Endothelial cell (in vitro differentiated cells): ENCODE measurements at regions not wholly inside any gene's neighbourhood (a gene's known extent, or its start where the extent isn't known, plus 50 kb on each side); places are given as distances from the start of the nearest gene placed in this dataset.
"Not testable (repeated sequence)": the region's sequence is repeated elsewhere in the genome, so short reads cannot be mapped to it uniquely, and the experiment has no call there.

Source experiments
- DNase-seq: peaks from one replicate; pipeline ENCODE4 v3.0.0; 2021; ENCODE audit warnings: low spot score
- H3K27ac Mint-ChIP-seq: one replicate; pipeline ENCODE4 v1.8.0; 2021; ENCODE audit warnings: mixed read lengths, inconsistent platforms; ENCODE audit not compliant: unreplicated experiment
- H3K27me3 Mint-ChIP-seq: one replicate; pipeline ENCODE4 v1.8.0; 2021; ENCODE audit warnings: mild to moderate bottlenecking, moderate library complexity, mixed read lengths, inconsistent platforms; ENCODE audit not compliant: unreplicated experiment
- H3K36me3 Mint-ChIP-seq: one replicate; pipeline ENCODE4 v1.8.0; 2021; ENCODE audit warnings: mild to moderate bottlenecking, low read depth, mixed read lengths, inconsistent platforms; ENCODE audit not compliant: unreplicated experiment
- H3K4me1 Mint-ChIP-seq: one replicate; pipeline ENCODE4 v1.8.0; 2021; ENCODE audit warnings: mild to moderate bottlenecking, mixed read lengths, inconsistent platforms; ENCODE audit not compliant: unreplicated experiment
- H3K4me3 Mint-ChIP-seq: one replicate; pipeline ENCODE4 v1.8.0; 2021; ENCODE audit warnings: mild to moderate bottlenecking, mixed read lengths, inconsistent platforms; ENCODE audit not compliant: unreplicated experiment
- H3K9me3 Mint-ChIP-seq: one replicate; pipeline ENCODE4 v1.8.0; 2021; ENCODE audit warnings: mixed read lengths, inconsistent platforms; ENCODE audit not compliant: unreplicated experiment
- TF ChIP-seq, protein P1 (sequence below): fragments of 200-600 bp; sonication (generic); IDR thresholded peaks from one replicate; pipeline ENCODE4 v1.5.0; 2021; ENCODE audit warnings: antibody characterized with exemption; ENCODE audit not compliant: unreplicated experiment

DNA sequence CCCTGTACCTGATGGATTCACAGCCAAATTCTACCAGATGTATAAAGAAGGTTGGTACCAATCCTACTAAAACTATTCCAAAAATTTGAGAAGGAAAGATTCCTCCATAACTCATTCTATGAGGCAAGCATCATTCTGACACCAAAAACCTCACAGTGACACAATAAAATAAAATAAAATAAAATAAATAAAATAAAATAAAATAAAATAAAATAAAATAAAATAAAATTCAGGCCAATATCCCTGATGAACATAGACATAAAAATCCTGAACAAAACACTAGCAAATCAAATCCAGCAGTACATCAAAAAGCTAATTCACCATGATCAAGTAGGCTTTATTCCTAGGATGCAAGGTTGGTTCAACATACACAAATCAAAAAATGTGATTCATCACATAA, 108.1 kb downstream of the PROX1 start:
- H3K36me3 Mint-ChIP-seq, H3K27me3 Mint-ChIP-seq, H3K4me3 Mint-ChIP-seq, H3K27ac Mint-ChIP-seq, H3K9me3 Mint-ChIP-seq, H3K4me1 Mint-ChIP-seq, DNase-seq: not testable (repeated sequence)

DNA sequence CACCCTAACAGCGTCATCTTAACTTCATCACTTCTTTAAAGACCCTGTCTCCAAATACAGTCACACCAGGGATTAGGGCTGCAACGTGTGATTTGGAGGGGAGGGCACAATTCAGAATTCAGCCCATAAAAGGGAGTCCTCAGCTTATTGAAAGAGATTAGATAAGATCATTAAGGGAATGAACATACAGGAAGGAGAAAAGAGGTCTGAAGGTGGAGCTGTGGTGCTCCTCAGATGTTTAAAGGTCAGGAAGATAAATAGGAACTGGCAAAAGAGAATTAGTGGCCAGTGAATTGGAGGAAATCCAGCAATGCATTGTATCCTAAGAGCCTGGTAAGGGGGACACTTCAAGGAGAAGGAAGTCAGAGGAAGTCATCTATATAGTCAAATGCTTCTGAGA, 113.5 kb downstream of the PROX1 start:
- no peak for DNase-seq
- TF ChIP-seq, protein P1, sequence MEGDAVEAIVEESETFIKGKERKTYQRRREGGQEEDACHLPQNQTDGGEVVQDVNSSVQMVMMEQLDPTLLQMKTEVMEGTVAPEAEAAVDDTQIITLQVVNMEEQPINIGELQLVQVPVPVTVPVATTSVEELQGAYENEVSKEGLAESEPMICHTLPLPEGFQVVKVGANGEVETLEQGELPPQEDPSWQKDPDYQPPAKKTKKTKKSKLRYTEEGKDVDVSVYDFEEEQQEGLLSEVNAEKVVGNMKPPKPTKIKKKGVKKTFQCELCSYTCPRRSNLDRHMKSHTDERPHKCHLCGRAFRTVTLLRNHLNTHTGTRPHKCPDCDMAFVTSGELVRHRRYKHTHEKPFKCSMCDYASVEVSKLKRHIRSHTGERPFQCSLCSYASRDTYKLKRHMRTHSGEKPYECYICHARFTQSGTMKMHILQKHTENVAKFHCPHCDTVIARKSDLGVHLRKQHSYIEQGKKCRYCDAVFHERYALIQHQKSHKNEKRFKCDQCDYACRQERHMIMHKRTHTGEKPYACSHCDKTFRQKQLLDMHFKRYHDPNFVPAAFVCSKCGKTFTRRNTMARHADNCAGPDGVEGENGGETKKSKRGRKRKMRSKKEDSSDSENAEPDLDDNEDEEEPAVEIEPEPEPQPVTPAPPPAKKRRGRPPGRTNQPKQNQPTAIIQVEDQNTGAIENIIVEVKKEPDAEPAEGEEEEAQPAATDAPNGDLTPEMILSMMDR = no peak
- peaks cover 3% of the 10 kb centered on the region for H3K9me3 Mint-ChIP-seq
- H3K27ac Mint-ChIP-seq = no peak overlapping the region
- H3K4me3 Mint-ChIP-seq = no peak overlapping the region
- H3K36me3 Mint-ChIP-seq = peaks cover 4% of the 10 kb centered on the region
- peaks cover 7% of the 10 kb centered on the region for H3K4me1 Mint-ChIP-seq
- H3K27me3 Mint-ChIP-seq = no peaks in the 10 kb centered on the region

DNA sequence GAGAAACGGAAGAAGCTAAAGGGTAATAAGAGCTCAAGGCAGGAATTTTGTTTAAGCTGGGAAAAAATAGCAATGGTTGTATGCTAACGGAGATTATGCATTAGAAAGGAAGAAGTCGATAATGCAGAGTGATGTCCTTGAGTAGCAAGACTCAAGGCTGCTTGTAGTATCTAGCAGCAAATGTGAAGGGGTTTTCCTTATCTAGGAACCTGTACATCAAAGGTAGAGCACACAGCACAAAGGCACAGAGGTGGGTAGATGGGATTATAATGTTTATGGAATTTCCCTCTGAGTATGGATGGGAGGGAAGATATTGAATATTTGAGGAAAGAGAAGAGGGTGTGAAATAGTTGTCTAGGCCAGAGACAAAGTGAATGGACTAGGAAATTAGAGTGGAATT, 114.1 kb downstream of the PROX1 start:
- TF ChIP-seq, protein P1 = no peak
- H3K36me3 Mint-ChIP-seq = peaks cover 4% of the 10 kb centered on the region
- H3K27me3 Mint-ChIP-seq = no peaks in the 10 kb centered on the region
- DNase-seq = no peak
- no peak overlapping the region for H3K27ac Mint-ChIP-seq
- no peak overlapping the region for H3K4me3 Mint-ChIP-seq
- peaks cover 10% of the 10 kb centered on the region for H3K4me1 Mint-ChIP-seq
- peaks cover 3% of the 10 kb centered on the region for H3K9me3 Mint-ChIP-seq

DNA sequence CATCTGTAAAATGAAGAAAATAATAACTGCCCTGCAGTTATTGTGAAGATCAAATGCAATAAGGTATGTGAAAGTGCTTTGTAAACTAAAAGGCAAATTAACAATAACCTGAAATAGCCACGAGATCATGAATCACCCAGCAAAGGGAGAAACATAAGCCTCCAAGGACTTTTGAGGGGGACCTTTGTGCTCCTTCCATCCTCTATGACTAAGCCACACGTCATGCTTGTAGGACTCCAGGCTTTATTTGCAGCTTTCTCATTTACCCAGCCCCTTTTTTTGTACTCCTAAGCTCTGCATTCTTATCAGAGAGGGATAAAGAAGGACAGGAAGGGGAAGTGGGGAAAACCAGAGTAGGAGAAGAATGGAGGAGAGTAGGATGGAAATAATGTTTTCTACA, 115.1 kb downstream of the PROX1 start:
- Mint-ChIP-seq H3K4me3 (no peak overlapping the region), H3K27me3 (no peaks in the 10 kb centered on the region), H3K4me1 (peaks cover 16% of the 10 kb centered on the region), H3K9me3 (peaks cover 3% of the 10 kb centered on the region), H3K36me3 (peaks cover 4% of the 10 kb centered on the region), H3K27ac (no peak overlapping the region)
- TF ChIP-seq, protein P1 = no peak
- no peak for DNase-seq

DNA sequence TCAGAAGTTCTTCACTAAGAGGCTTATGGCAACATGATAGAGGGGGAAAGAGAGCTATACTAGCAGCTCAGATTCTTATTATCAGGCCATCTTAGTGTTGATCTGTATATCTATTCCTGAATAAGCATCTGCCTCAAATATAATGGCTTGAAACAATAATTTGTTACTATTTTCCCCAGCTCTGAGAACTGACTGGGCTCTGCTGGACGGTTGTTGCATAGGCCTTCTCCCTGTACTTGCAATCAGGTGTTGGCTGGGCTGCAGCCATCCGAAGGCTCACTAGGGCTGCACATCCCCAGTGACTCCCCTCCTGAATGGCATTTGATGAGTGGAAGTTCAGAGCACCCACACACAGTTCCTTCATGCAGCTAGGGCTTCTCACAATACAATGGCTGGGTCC, 116.0 kb downstream of the PROX1 start:
- no peak for DNase-seq
- no peak overlapping the region for H3K27ac Mint-ChIP-seq
- peaks cover 3% of the 10 kb centered on the region for H3K9me3 Mint-ChIP-seq
- H3K27me3 Mint-ChIP-seq = no peaks in the 10 kb centered on the region
- TF ChIP-seq, protein P1 = no peak
- H3K4me3 Mint-ChIP-seq = no peak overlapping the region
- peaks cover 4% of the 10 kb centered on the region for H3K36me3 Mint-ChIP-seq
- H3K4me1 Mint-ChIP-seq = peaks cover 16% of the 10 kb centered on the region

DNA sequence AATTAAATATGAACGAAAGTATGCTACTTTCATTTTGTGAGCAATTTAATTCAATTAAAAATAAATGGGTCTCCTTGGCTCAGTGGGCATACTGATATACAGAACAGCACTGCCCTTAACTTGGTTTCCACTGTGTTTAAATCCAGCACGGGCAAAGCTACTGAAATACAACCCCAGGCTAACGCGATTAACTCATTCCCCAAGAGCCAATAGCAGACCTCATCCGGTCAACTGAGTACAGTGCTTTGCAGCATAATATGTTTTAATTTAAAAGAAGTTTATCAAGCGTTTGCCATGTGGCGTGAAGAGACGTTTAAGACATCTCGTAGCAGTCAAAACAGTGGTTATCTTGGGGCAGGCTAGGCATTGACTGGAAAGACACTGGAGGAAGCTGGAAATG, 118.6 kb downstream of the PROX1 start:
- H3K27me3 Mint-ChIP-seq = peaks cover 2% of the 10 kb centered on the region
- TF ChIP-seq, protein P1 = no peak
- no peak overlapping the region for H3K4me3 Mint-ChIP-seq
- no peak overlapping the region for H3K27ac Mint-ChIP-seq
- H3K36me3 Mint-ChIP-seq = peaks cover 4% of the 10 kb centered on the region
- peaks cover 3% of the 10 kb centered on the region for H3K9me3 Mint-ChIP-seq
- H3K4me1 Mint-ChIP-seq = peaks cover 16% of the 10 kb centered on the region
- DNase-seq = no peak
